Mesendoderm (in vitro differentiated cells): ENCODE measurements at regions not wholly inside any gene's neighbourhood (a gene's known extent, or its start where the extent isn't known, plus 50 kb on each side); places are given as distances from the start of the nearest gene placed in this dataset.

Experiments used
- DNase-seq: peaks from one replicate; pipeline ENCODE4 v3.0.0; 2013
- H2AK5ac ChIP-seq: 2 replicates; pipeline ENCODE4 v1.6.1; 2013; ENCODE audit warnings: low read length, inconsistent platforms
- H2BK120ac ChIP-seq: 2 replicates; pipeline ENCODE4 v1.6.1; 2013; ENCODE audit warnings: low read depth, mild to moderate bottlenecking, low read length, moderate library complexity, mixed read lengths
- H2BK15ac ChIP-seq: replicated peaks from 2 replicates; pipeline ENCODE4 v1.6.1; 2013; ENCODE audit warnings: low read depth, mild to moderate bottlenecking, moderate library complexity
- H2BK5ac ChIP-seq: 2 replicates; pipeline ENCODE4 v1.6.1; 2013; ENCODE audit warnings: low read length, inconsistent platforms
- H3K18ac ChIP-seq: 2 replicates; pipeline ENCODE4 v1.6.1; 2013; ENCODE audit warnings: mild to moderate bottlenecking, low read length, mixed read lengths
- H3K23ac ChIP-seq: one replicate; pipeline ENCODE4 v1.6.1; 2013; ENCODE audit warnings: low read length
- H3K27ac ChIP-seq: 2 replicates; pipeline ENCODE4 v1.5.1; 2013; ENCODE audit warnings: low read depth, mild to moderate bottlenecking, inconsistent platforms, low read length, moderate library complexity
- H3K27me3 ChIP-seq: 2 replicates; pipeline ENCODE4 v1.6.1; 2013; ENCODE audit warnings: low read length, control low read depth, mild to moderate bottlenecking, inconsistent platforms; ENCODE audit not compliant: insufficient read depth, poor library complexity
- H3K36me3 ChIP-seq: 2 replicates; pipeline ENCODE4 v1.6.1; 2013; ENCODE audit warnings: low read length, inconsistent platforms; ENCODE audit not compliant: control insufficient read depth, insufficient read depth
- H3K4ac ChIP-seq: one replicate; pipeline ENCODE4 v1.6.1; 2013; ENCODE audit warnings: low read depth, mild to moderate bottlenecking, low read length, moderate library complexity
- H3K4me1 ChIP-seq: 2 replicates; pipeline ENCODE4 v1.6.1; 2013; ENCODE audit warnings: low read depth, low read length, inconsistent platforms; ENCODE audit not compliant: control insufficient read depth
- H3K4me2 ChIP-seq: 2 replicates; pipeline ENCODE4 v1.6.1; 2013; ENCODE audit warnings: low read length
- H3K4me3 ChIP-seq: 2 replicates; pipeline ENCODE4 v1.5.1; 2013; ENCODE audit warnings: mild to moderate bottlenecking, low read length
- H3K56ac ChIP-seq: one replicate; pipeline ENCODE4 v1.6.1; 2013; ENCODE audit warnings: low read length
- H3K79me1 ChIP-seq: 2 replicates; pipeline ENCODE4 v1.6.1; 2013; ENCODE audit warnings: low read length, inconsistent platforms
- H3K79me2 ChIP-seq: 2 replicates; pipeline ENCODE4 v1.6.1; 2013; ENCODE audit warnings: mild to moderate bottlenecking, low read length; ENCODE audit not compliant: control insufficient read depth, insufficient read depth
- H3K9ac ChIP-seq: 2 replicates; pipeline ENCODE4 v1.6.1; 2013; ENCODE audit warnings: low read length, inconsistent platforms
- H4K5ac ChIP-seq: one replicate; pipeline ENCODE4 v1.6.1; 2013; ENCODE audit warnings: low read length
- H4K8ac ChIP-seq: one replicate; pipeline ENCODE4 v1.6.1; 2013; ENCODE audit warnings: low read depth, mild to moderate bottlenecking, control low read depth, low read length, moderate library complexity
- WGBS: extraction: QIAGEN DNeasy Blood & Tissue Kit; methylation state at CpG from one replicate; pipeline ENCODE4 v1.1.7; 2013; ENCODE audit warnings: low lambda C conversion rate, missing lambda C conversion rate; ENCODE audit not compliant: insufficient coverage; ENCODE audit errors: extremely low coverage; 5-methylcytosine and 5-hydroxymethylcytosine counted together

DNA sequence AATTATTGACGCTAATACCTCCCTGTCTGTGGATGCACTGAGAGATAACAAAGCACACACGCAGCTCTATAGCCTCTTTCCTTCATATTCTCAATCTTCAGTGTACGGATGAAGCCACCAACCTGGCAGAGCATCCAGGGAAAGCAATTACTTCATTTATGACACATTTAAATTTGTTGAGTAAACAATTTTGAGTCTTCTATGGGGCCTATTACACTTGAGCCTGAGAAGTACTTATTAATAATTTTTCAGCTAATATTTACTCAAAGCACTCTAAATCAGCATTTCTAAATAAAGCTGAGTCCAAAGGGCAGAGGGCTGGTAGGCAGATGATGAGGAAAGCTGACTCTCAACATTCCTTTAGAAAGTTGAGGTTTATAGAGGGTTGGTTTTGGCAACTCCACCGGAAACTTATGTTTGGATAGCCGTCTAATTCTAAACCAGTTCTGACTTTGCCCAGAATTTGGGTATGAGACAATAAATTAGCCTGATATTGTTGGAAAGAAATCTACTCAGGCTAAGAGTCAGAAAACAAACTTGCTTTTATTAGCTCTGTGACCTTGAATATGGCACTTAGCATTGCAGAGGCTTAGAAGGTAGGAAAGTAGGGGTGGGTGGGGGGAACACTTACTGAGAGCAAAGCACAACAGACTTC, 643.5 kb downstream of the CDH11 start:
- Histone ChIP-seq H3K36me3 (no peaks in the 10 kb centered on the region), H3K18ac (no peak overlapping the region), H2BK15ac (no peak overlapping the region), H3K79me2 (no peaks in the 10 kb centered on the region), H3K4ac (no peak overlapping the region), H3K79me1 (no peaks in the 10 kb centered on the region), H3K27me3 (no peaks in the 10 kb centered on the region), H3K56ac (no peak overlapping the region), H2BK5ac (no peak overlapping the region), H2BK120ac (no peak overlapping the region), H4K8ac (no peak overlapping the region), H3K27ac (no peak overlapping the region), H3K9ac (no peak overlapping the region), H3K23ac (no peak overlapping the region), H3K4me2 (no peak overlapping the region), H4K5ac (no peak overlapping the region), H3K4me1 (no peaks in the 10 kb centered on the region), H2AK5ac (no peak overlapping the region), H3K4me3 (no peak overlapping the region)
- DNase-seq, result no peak
- WGBS, result no CpG with 5 or more reads among the region's 5 CpGs

GRCh38 chr16:64475627-64476351, 646.1 kb downstream of the CDH11 start:
- Histone ChIP-seq H3K79me2 (no peaks in the 10 kb centered on the region), H3K27me3 (no peaks in the 10 kb centered on the region), H3K36me3 (no peaks in the 10 kb centered on the region), H4K5ac (no peak overlapping the region), H3K23ac (no peak overlapping the region), H2BK5ac (no peak overlapping the region), H3K18ac (no peak overlapping the region), H3K9ac (no peak overlapping the region), H3K4ac (no peak overlapping the region), H3K27ac (no peak overlapping the region), H3K4me3 (no peak overlapping the region), H3K79me1 (no peaks in the 10 kb centered on the region), H3K4me1 (no peaks in the 10 kb centered on the region), H4K8ac (no peak overlapping the region), H3K56ac (no peak overlapping the region), H2AK5ac (no peak overlapping the region), H2BK15ac (no peak overlapping the region), H2BK120ac (no peak overlapping the region), H3K4me2 (no peak overlapping the region)
- no peak for DNase-seq
- WGBS, result no CpG with 5 or more reads among the region's 11 CpGs

DNA sequence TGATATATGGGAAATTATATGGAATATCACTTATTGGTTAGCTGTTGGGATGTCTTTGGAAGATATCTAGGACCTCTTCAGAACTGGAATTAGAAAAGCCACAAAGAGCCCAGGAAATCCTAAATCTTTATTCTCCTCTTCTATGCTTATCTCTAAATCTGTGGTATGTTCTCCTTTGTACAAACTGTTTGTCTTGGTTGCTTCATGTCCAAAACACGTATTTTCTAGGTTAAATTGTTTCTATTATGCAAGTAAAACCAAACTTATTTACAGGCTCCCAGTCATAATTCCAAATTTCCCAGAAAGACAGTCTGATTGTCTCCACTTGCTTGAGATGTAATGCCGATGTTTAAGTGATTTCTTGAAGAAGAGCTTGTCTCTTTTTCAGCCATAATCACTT, 650.9 kb downstream of the CDH11 start:
- H3K4me1 ChIP-seq, result peaks cover 2% of the 10 kb centered on the region
- no peak overlapping the region for H3K27ac ChIP-seq
- WGBS, result no CpG with 5 or more reads among the region's 2 CpGs
- H2AK5ac ChIP-seq, result no peak overlapping the region
- H3K4ac ChIP-seq, result no peak overlapping the region
- no peak overlapping the region for H2BK120ac ChIP-seq
- no peaks in the 10 kb centered on the region for H3K36me3 ChIP-seq
- no peak overlapping the region for H3K9ac ChIP-seq
- H4K5ac ChIP-seq, result no peak overlapping the region
- H3K56ac ChIP-seq, result no peak overlapping the region
- no peak overlapping the region for H3K18ac ChIP-seq
- no peaks in the 10 kb centered on the region for H3K79me2 ChIP-seq
- no peaks in the 10 kb centered on the region for H3K27me3 ChIP-seq
- no peak overlapping the region for H3K23ac ChIP-seq
- H2BK15ac ChIP-seq, result no peak overlapping the region
- no peak overlapping the region for H4K8ac ChIP-seq
- no peak overlapping the region for H2BK5ac ChIP-seq
- DNase-seq, result no peak
- no peaks in the 10 kb centered on the region for H3K79me1 ChIP-seq
- no peak overlapping the region for H3K4me3 ChIP-seq
- H3K4me2 ChIP-seq, result no peak overlapping the region

DNA sequence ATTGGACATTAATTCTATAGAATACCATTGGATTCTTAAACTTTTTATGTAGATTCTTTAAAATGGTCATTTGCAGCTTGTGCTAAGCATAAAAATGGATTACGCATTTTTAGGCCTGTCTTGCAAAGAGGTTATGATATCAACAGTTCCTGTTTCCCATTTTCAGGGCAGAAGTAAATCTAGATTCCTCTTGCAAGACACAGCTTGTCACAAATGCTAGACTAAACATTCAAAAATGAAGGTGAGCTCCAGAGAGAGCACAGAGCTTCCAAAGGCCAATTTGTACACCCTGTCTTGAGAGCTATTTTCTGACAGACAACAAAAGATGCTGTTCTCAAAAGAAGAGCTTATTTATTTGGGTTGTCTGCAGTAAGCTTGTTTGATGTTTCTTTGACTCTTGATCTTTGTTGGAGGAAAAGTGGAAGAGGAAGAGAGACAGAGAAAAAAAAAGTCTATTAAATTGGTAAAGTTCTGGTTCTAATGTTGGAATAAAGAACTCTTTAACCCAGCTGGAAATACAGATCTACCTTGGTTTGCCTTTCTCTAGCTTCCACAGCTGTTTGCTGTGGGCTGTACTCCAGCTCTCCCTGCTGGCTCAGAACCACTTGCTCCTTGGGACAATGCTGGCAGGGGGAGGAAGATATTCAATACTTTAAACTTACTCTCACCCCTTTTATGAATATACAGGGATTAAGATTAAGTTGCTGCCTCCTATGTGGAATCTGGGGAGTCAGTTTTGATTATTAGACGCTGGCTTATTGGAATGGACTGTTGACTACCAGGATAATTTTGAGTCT, 651.8 kb downstream of the CDH11 start:
- H2AK5ac ChIP-seq, result no peak overlapping the region
- peaks cover 2% of the 10 kb centered on the region for H3K4me1 ChIP-seq
- H4K5ac ChIP-seq, result no peak overlapping the region
- no peak overlapping the region for H3K27ac ChIP-seq
- H3K4me3 ChIP-seq, result no peak overlapping the region
- no peak overlapping the region for H4K8ac ChIP-seq
- no peak overlapping the region for H3K23ac ChIP-seq
- no peak overlapping the region for H2BK5ac ChIP-seq
- no peaks in the 10 kb centered on the region for H3K27me3 ChIP-seq
- H3K4ac ChIP-seq, result no peak overlapping the region
- no CpG with 5 or more reads among the region's 2 CpGs for WGBS
- H3K9ac ChIP-seq, result no peak overlapping the region
- no peak overlapping the region for H3K4me2 ChIP-seq
- H3K18ac ChIP-seq, result no peak overlapping the region
- no peaks in the 10 kb centered on the region for H3K79me2 ChIP-seq
- H3K79me1 ChIP-seq, result no peaks in the 10 kb centered on the region
- no peaks in the 10 kb centered on the region for H3K36me3 ChIP-seq
- H3K56ac ChIP-seq, result no peak overlapping the region
- no peak for DNase-seq
- H2BK15ac ChIP-seq, result no peak overlapping the region
- no peak overlapping the region for H2BK120ac ChIP-seq

DNA sequence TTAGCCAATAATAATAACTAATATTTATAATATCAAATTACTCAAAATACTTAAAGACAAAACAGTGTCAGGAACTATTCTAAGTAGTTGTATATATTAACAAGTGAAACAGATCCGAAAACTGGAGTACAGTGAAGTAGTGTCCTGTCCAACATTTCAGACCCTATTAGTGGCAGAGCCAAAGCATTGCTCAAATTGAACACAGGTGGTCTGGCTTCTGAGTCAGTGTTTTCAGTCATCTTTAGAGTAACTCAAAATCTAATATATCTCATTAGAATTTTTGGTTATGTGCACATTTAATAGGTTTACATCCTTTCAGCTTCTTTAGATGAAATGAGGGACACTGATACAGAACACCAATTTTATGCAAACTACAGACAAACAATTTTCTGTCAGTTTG, 652.5 kb downstream of the CDH11 start:
- Histone ChIP-seq H2BK15ac (no peak overlapping the region), H3K23ac (no peak overlapping the region), H3K4ac (no peak overlapping the region), H4K8ac (no peak overlapping the region), H3K27me3 (no peaks in the 10 kb centered on the region), H3K18ac (no peak overlapping the region), H3K27ac (no peak overlapping the region), H3K9ac (no peak overlapping the region), H3K4me2 (no peak overlapping the region), H3K36me3 (no peaks in the 10 kb centered on the region), H4K5ac (no peak overlapping the region), H3K4me3 (no peak overlapping the region), H3K79me2 (no peaks in the 10 kb centered on the region), H2BK120ac (no peak overlapping the region), H2AK5ac (no peak overlapping the region), H2BK5ac (no peak overlapping the region), H3K79me1 (no peaks in the 10 kb centered on the region), H3K56ac (no peak overlapping the region), H3K4me1 (peaks cover 2% of the 10 kb centered on the region)
- DNase-seq, result no peak
- no CpG with 5 or more reads among the region's 1 CpG for WGBS
